ENCODE measurements at regions not wholly inside any gene's neighbourhood (a gene's known extent, or its start where the extent isn't known, plus 50 kb on each side); places are given as distances from the start of the nearest gene placed in this dataset.

DNA sequence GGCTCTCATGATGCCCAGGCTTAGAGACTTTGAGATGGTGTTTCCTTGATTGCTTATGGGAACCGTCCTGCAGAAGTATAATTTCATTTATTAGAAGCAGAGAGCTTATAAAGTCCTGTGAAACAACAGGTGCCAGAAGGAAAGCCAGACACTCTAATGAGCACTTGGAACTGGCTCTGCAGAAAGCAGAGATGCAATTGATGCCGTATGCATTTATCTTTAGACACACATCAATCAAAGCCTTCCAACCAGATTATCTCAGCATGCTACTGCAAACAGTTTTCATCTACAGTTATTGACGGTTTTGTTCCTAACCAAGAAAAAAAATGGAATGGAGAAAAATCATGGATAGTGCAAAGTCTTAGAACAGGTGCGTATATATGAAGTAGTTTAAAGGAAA, 371.7 kb upstream of the PRKCQ start:
- Histone ChIP-seq H3K27ac (ENCODE audit: insufficient read depth, low read depth, low read length) (no peak overlapping the region), H3K9ac (replicated peaks; ENCODE audit: extremely low read depth, insufficient read depth, low read length) (no peak overlapping the region), H3K9me3 (replicated peaks; ENCODE audit: control insufficient read depth, insufficient read depth, low read length) (no peaks in the 10 kb centered on the region), H3K27me3 (ENCODE audit: control insufficient read depth in 2 of 2, insufficient read depth in 2 of 2, low read length in 2 of 2) (no peaks in the 10 kb centered on the region), H2AFZ (ENCODE audit: low read depth, low read length) (no peak overlapping the region), H3K79me2 (ENCODE audit: control insufficient read depth, insufficient read depth, low read length) (no peaks in the 10 kb centered on the region), H3K4me3 (replicated peaks in 1 of 3; ENCODE audit: insufficient read depth in 1 of 3, low read depth in 1 of 3, low read length in 3 of 3) (no peak overlapping the region), H3K36me3 (ENCODE audit: control insufficient read depth in 2 of 2, extremely low read depth in 1 of 2, insufficient read depth in 2 of 2, low read length in 2 of 2) (no peaks in the 10 kb centered on the region), H3K4me2 (ENCODE audit: insufficient read depth, low read length) (no peak overlapping the region), H3K4me1 (ENCODE audit: control insufficient read depth, extremely low read depth, insufficient read depth, low read length) (no peaks in the 10 kb centered on the region), H4K20me1 (replicated peaks; ENCODE audit: control insufficient read depth, extremely low read depth, insufficient read depth, low read length) (no peaks in the 10 kb centered on the region), H3K9me1 (replicated peaks; ENCODE audit: control insufficient read depth, extremely low read depth, insufficient read depth, low read length) (no peaks in the 10 kb centered on the region)
- no TSS peak for BruUV-seq (replicated peaks)
- intact Hi-C loops (cut with micrococcal nuclease) (no loop called here), dilution Hi-C loops (cut with MboI; ENCODE audit: extremely low pct_ligation_motif_present, low sequenced_read_pairs) (no loop called here)
- TF ChIP-seq, protein P1, sequence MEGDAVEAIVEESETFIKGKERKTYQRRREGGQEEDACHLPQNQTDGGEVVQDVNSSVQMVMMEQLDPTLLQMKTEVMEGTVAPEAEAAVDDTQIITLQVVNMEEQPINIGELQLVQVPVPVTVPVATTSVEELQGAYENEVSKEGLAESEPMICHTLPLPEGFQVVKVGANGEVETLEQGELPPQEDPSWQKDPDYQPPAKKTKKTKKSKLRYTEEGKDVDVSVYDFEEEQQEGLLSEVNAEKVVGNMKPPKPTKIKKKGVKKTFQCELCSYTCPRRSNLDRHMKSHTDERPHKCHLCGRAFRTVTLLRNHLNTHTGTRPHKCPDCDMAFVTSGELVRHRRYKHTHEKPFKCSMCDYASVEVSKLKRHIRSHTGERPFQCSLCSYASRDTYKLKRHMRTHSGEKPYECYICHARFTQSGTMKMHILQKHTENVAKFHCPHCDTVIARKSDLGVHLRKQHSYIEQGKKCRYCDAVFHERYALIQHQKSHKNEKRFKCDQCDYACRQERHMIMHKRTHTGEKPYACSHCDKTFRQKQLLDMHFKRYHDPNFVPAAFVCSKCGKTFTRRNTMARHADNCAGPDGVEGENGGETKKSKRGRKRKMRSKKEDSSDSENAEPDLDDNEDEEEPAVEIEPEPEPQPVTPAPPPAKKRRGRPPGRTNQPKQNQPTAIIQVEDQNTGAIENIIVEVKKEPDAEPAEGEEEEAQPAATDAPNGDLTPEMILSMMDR (IDR thresholded peaks at IDR 0.05; ENCODE audit: extremely low read depth in 1 of 2, insufficient read depth in 1 of 2, low read depth in 1 of 2, low read length in 2 of 2) = no peak
- TF ChIP-seq, protein P2, sequence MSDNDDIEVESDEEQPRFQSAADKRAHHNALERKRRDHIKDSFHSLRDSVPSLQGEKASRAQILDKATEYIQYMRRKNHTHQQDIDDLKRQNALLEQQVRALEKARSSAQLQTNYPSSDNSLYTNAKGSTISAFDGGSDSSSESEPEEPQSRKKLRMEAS (IDR thresholded peaks at IDR 0.05; ENCODE audit: insufficient read depth, insufficient read length) = no peak
- TF ChIP-seq GATA2 (IDR thresholded peaks at IDR 0.05; ENCODE audit: insufficient read depth, insufficient read length, low read depth, low read length) (no peak), JUN (IDR thresholded peaks at IDR 0.05; ENCODE audit: borderline replicate concordance, insufficient read depth, insufficient read length, low read depth) (no peak), POLR2A (IDR thresholded peaks at IDR 0.05; ENCODE audit: low read depth, low read length) (no peak), POLR2AphosphoS5 (IDR thresholded peaks at IDR 0.05; ENCODE audit: insufficient read depth, low read depth, low read length) (no peak), MYC (IDR thresholded peaks at IDR 0.05; ENCODE audit: low read depth, low read length) (no peak)
- DNase-seq (ENCODE audit: low read depth, low spot score) (no peak), FAIRE-seq (no peak)
- ChIA-PET POLR2A (no interaction called here), CTCF (no interaction called here)

DNA sequence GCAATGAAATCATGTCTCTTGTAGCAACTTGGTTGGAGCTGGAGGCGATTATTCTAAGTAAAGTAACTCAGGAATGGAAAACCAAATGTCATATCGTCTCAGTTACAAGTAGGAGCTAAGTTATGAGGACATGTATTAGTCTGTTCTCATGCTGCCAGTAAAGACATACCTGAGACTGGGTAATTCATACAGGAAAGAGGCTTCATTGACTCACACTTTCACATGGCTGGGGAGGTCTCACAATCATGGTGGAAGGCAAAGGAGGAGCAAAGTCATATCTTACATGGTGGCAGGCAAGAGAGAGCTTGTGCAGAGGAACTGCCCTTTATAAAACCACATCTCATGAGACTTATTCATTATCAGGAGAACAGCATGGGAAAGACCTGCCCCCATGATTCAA, 370.1 kb upstream of the PRKCQ start:
- H3K27me3 ChIP-seq (ENCODE audit: control insufficient read depth in 2 of 2, insufficient read depth in 2 of 2, low read length in 2 of 2) = no peaks in the 10 kb centered on the region
- no peak overlapping the region for H3K27ac ChIP-seq (ENCODE audit: insufficient read depth, low read depth, low read length)
- H2AFZ ChIP-seq (ENCODE audit: low read depth, low read length) = no peak overlapping the region
- H3K4me3 ChIP-seq (replicated peaks in 1 of 3; ENCODE audit: insufficient read depth in 1 of 3, low read depth in 1 of 3, low read length in 3 of 3) = no peak overlapping the region
- no peaks in the 10 kb centered on the region for H3K4me1 ChIP-seq (ENCODE audit: control insufficient read depth, extremely low read depth, insufficient read depth, low read length)
- no peaks in the 10 kb centered on the region for H4K20me1 ChIP-seq (replicated peaks; ENCODE audit: control insufficient read depth, extremely low read depth, insufficient read depth, low read length)
- H3K9me1 ChIP-seq (replicated peaks; ENCODE audit: control insufficient read depth, extremely low read depth, insufficient read depth, low read length) = no peaks in the 10 kb centered on the region
- H3K9me3 ChIP-seq (replicated peaks; ENCODE audit: control insufficient read depth, insufficient read depth, low read length) = no peaks in the 10 kb centered on the region
- BruUV-seq (replicated peaks) = no TSS peak
- ChIA-PET POLR2A (no interaction called here), CTCF (no interaction called here)
- FAIRE-seq (no peak), DNase-seq (ENCODE audit: low read depth, low spot score) (no peak)
- no peak overlapping the region for H3K9ac ChIP-seq (replicated peaks; ENCODE audit: extremely low read depth, insufficient read depth, low read length)
- H3K4me2 ChIP-seq (ENCODE audit: insufficient read depth, low read length) = no peak overlapping the region
- no peaks in the 10 kb centered on the region for H3K36me3 ChIP-seq (ENCODE audit: control insufficient read depth in 2 of 2, extremely low read depth in 1 of 2, insufficient read depth in 2 of 2, low read length in 2 of 2)
- dilution Hi-C loops (cut with MboI; ENCODE audit: extremely low pct_ligation_motif_present, low sequenced_read_pairs) = no loop called here
- no peaks in the 10 kb centered on the region for H3K79me2 ChIP-seq (ENCODE audit: control insufficient read depth, insufficient read depth, low read length)
- TF ChIP-seq GATA2 (IDR thresholded peaks at IDR 0.05; ENCODE audit: insufficient read depth, insufficient read length, low read depth, low read length) = no peak
- intact Hi-C loops (cut with micrococcal nuclease) = no loop called here
